HepG2 (cell line): ENCODE measurements at regions not wholly inside any gene's neighbourhood (a gene's known extent, or its start where the extent isn't known, plus 50 kb on each side); places are given as distances from the start of the nearest gene placed in this dataset.

ENCODE experiments used
- EZH2 ChIP-seq: conservative IDR thresholded peaks from 2 replicates; pipeline ENCODE4 v1.6.1; 2012; ENCODE audit warnings: mild to moderate bottlenecking, low read depth, low read length, moderate library complexity
- FOXO1 ChIP-seq: sonication (generic); formaldehyde crosslinking; IDR thresholded peaks from 2 replicates; pipeline ENCODE4 v1.4.0; 2020; ENCODE audit warnings: missing genetic modification reagents
- HNRNPL ChIP-seq: fragments of 200-400 bp; formaldehyde crosslinking; IDR thresholded peaks from 2 replicates; pipeline ENCODE4 v1.6.1; 2017; ENCODE audit warnings: mild to moderate bottlenecking, low read depth, low read length
- NR3C1 ChIP-seq: sonication (generic); formaldehyde crosslinking; IDR thresholded peaks from 2 replicates; pipeline ENCODE4 v1.4.0; 2020; ENCODE audit warnings: missing genetic modification reagents
- RBM39 ChIP-seq: fragments of 200-400 bp; formaldehyde crosslinking; IDR thresholded peaks from one replicate; pipeline ENCODE4 v1.6.1; 2018; ENCODE audit warnings: antibody characterized with exemption, mild to moderate bottlenecking, low read depth, low read length; ENCODE audit not compliant: poor library complexity, severe bottlenecking
- RCOR2 ChIP-seq: IDR thresholded peaks from 2 replicates; pipeline ENCODE4 v1.6.1; 2016; ENCODE audit warnings: missing biosample characterization, missing genetic modification reagents
- SIN3A ChIP-seq: IDR thresholded peaks from 2 replicates; pipeline ENCODE4 v1.6.1; 2011; ENCODE audit warnings: low read depth, mild to moderate bottlenecking, control low read depth, low read length, borderline replicate concordance
- YY1 ChIP-seq: IDR thresholded peaks from 2 replicates; pipeline ENCODE4 v1.6.1; 2011; ENCODE audit warnings: low read length, low read depth, moderate library complexity, mild to moderate bottlenecking; ENCODE audit not compliant: insufficient read depth, insufficient replicate concordance
- ZNF354B ChIP-seq: sonication (generic); formaldehyde crosslinking; IDR thresholded peaks from 2 replicates; pipeline ENCODE4 v1.8.0; 2022; ENCODE audit warnings: mild to moderate bottlenecking, missing genetic modification reagents
- TF ChIP-seq, protein P1 (sequence below): sonication (generic); formaldehyde crosslinking; IDR thresholded peaks from 2 replicates; pipeline ENCODE4 v1.5.1; 2020; ENCODE audit warnings: missing genetic modification reagents, mild to moderate bottlenecking, borderline replicate concordance
- TF ChIP-seq, protein P2 (sequence below): sonication (generic); formaldehyde crosslinking; IDR thresholded peaks from 2 replicates; pipeline ENCODE4 v1.4.0; 2020; ENCODE audit warnings: mild to moderate bottlenecking, missing genetic modification reagents, borderline replicate concordance
- TF ChIP-seq, protein P3 (sequence below): sonication (generic); formaldehyde crosslinking; IDR thresholded peaks from 2 replicates; pipeline ENCODE4 v1.5.0; 2020; ENCODE audit warnings: mild to moderate bottlenecking, missing genetic modification reagents, moderate library complexity
- TF ChIP-seq, protein P4 (sequence below): sonication (generic); formaldehyde crosslinking; IDR thresholded peaks from 2 replicates; pipeline ENCODE4 v1.9.0; 2021; ENCODE audit warnings: missing genetic modification reagents, borderline replicate concordance
- TF ChIP-seq, protein P5 (sequence below): sonication (generic); formaldehyde crosslinking; IDR thresholded peaks from 2 replicates; pipeline ENCODE4 v1.5.1; 2020; ENCODE audit warnings: missing genetic modification reagents, mild to moderate bottlenecking, borderline replicate concordance

DNA sequence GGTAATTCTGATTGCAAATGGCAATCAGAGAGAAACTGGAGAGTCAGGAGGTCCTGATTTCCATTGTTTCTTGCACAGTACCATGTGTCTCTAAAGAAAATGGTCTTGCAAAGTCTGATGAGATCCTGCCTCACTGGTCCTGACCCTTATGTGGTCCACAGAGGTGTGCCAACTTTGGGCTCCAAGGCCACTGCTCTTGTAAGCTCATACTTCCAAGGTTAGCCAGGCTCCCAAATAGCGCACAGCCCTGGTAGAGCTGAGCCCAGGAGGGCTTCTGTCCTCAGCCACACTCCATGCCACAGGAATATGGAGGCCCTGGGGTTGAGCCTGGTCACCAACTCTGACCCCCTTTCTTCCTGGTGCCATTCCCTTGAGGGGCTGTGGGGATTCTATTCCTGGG lies 80.7 kb downstream of the SDC1 start:
- TF ChIP-seq NR3C1 (CRISPR knock-in tag) (no peak), EZH2 (no peak), HNRNPL (no peak), SIN3A (no peak), YY1 (no peak), FOXO1 (CRISPR knock-in tag) (no peak), RBM39 (no peak), RCOR2 (no peak), ZNF354B (CRISPR knock-in tag) (no peak)
- TF ChIP-seq, protein P1, sequence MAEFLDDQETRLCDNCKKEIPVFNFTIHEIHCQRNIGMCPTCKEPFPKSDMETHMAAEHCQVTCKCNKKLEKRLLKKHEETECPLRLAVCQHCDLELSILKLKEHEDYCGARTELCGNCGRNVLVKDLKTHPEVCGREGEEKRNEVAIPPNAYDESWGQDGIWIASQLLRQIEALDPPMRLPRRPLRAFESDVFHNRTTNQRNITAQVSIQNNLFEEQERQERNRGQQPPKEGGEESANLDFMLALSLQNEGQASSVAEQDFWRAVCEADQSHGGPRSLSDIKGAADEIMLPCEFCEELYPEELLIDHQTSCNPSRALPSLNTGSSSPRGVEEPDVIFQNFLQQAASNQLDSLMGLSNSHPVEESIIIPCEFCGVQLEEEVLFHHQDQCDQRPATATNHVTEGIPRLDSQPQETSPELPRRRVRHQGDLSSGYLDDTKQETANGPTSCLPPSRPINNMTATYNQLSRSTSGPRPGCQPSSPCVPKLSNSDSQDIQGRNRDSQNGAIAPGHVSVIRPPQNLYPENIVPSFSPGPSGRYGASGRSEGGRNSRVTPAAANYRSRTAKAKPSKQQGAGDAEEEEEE (CRISPR knock-in tag): no peak
- TF ChIP-seq, protein P2, sequence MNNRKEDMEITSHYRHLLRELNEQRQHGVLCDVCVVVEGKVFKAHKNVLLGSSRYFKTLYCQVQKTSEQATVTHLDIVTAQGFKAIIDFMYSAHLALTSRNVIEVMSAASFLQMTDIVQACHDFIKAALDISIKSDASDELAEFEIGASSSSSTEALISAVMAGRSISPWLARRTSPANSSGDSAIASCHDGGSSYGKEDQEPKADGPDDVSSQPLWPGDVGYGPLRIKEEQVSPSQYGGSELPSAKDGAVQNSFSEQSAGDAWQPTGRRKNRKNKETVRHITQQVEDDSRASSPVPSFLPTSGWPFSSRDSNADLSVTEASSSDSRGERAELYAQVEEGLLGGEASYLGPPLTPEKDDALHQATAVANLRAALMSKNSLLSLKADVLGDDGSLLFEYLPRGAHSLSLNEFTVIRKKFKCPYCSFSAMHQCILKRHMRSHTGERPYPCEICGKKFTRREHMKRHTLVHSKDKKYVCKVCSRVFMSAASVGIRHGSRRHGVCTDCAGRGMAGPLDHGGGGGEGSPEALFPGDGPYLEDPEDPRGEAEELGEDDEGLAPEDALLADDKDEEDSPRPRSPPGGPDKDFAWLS (CRISPR knock-in tag): no peak
- TF ChIP-seq, protein P3, sequence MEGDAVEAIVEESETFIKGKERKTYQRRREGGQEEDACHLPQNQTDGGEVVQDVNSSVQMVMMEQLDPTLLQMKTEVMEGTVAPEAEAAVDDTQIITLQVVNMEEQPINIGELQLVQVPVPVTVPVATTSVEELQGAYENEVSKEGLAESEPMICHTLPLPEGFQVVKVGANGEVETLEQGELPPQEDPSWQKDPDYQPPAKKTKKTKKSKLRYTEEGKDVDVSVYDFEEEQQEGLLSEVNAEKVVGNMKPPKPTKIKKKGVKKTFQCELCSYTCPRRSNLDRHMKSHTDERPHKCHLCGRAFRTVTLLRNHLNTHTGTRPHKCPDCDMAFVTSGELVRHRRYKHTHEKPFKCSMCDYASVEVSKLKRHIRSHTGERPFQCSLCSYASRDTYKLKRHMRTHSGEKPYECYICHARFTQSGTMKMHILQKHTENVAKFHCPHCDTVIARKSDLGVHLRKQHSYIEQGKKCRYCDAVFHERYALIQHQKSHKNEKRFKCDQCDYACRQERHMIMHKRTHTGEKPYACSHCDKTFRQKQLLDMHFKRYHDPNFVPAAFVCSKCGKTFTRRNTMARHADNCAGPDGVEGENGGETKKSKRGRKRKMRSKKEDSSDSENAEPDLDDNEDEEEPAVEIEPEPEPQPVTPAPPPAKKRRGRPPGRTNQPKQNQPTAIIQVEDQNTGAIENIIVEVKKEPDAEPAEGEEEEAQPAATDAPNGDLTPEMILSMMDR (CRISPR knock-in tag): no peak
- TF ChIP-seq, protein P4, sequence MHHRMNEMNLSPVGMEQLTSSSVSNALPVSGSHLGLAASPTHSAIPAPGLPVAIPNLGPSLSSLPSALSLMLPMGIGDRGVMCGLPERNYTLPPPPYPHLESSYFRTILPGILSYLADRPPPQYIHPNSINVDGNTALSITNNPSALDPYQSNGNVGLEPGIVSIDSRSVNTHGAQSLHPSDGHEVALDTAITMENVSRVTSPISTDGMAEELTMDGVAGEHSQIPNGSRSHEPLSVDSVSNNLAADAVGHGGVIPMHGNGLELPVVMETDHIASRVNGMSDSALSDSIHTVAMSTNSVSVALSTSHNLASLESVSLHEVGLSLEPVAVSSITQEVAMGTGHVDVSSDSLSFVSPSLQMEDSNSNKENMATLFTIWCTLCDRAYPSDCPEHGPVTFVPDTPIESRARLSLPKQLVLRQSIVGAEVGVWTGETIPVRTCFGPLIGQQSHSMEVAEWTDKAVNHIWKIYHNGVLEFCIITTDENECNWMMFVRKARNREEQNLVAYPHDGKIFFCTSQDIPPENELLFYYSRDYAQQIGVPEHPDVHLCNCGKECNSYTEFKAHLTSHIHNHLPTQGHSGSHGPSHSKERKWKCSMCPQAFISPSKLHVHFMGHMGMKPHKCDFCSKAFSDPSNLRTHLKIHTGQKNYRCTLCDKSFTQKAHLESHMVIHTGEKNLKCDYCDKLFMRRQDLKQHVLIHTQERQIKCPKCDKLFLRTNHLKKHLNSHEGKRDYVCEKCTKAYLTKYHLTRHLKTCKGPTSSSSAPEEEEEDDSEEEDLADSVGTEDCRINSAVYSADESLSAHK (CRISPR knock-in tag): no peak
- TF ChIP-seq, protein P5, sequence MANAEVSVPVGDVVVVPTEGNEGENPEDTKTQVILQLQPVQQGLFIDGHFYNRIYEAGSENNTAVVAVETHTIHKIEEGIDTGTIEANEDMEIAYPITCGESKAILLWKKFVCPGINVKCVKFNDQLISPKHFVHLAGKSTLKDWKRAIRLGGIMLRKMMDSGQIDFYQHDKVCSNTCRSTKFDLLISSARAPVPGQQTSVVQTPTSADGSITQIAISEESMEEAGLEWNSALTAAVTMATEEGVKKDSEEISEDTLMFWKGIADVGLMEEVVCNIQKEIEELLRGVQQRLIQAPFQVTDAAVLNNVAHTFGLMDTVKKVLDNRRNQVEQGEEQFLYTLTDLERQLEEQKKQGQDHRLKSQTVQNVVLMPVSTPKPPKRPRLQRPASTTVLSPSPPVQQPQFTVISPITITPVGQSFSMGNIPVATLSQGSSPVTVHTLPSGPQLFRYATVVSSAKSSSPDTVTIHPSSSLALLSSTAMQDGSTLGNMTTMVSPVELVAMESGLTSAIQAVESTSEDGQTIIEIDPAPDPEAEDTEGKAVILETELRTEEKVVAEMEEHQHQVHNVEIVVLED (CRISPR knock-in tag): no peak
